Parathyroid adenoma (tissue), 2 donors: ENCODE measurements at regions not wholly inside any gene's neighbourhood (a gene's known extent, or its start where the extent isn't known, plus 50 kb on each side); places are given as distances from the start of the nearest gene placed in this dataset.

Source experiments
- H2AFZ ChIP-seq: fragments of 300-600 bp; sonication (generic); one replicate; pipeline ENCODE4 v1.7.0; 2017; ENCODE audit warnings: antibody characterized with exemption, mild to moderate bottlenecking
- H3K27ac ChIP-seq: fragments of 300-600 bp; sonication (generic); one replicate; pipeline ENCODE4 v1.7.0; 2017
- H3K27me3 ChIP-seq: fragments of 300-600 bp; sonication (generic); one replicate; pipeline ENCODE4 v1.7.0; 2017; ENCODE audit warnings: low read length; ENCODE audit not compliant: control insufficient read depth, insufficient read depth
- H3K36me3 ChIP-seq: fragments of 300-600 bp; sonication (generic); one replicate; pipeline ENCODE4 v1.7.0; 2017; ENCODE audit warnings: low read length; ENCODE audit not compliant: control insufficient read depth, insufficient read depth
- H3K4me1 ChIP-seq: fragments of 300-600 bp; sonication (generic); one replicate; pipeline ENCODE4 v1.7.0; 2017; ENCODE audit warnings: control low read depth
- H3K4me2 ChIP-seq: fragments of 300-600 bp; sonication (generic); one replicate; pipeline ENCODE4 v1.7.0; 2017; ENCODE audit warnings: low read length
- H3K4me3 ChIP-seq: fragments of 300-600 bp; sonication (generic); one replicate; pipeline ENCODE4 v1.7.0; 2017; ENCODE audit warnings: low read depth, low read length
- H3K79me2 ChIP-seq: fragments of 300-600 bp; sonication (generic); one replicate; pipeline ENCODE4 v1.7.0; 2017; ENCODE audit warnings: control low read depth
- H3K9ac ChIP-seq: fragments of 300-600 bp; sonication (generic); one replicate; pipeline ENCODE4 v1.7.0; 2017; ENCODE audit warnings: mild to moderate bottlenecking
- H3K9me3 ChIP-seq: fragments of 300-600 bp; sonication (generic); one replicate; pipeline ENCODE4 v1.7.0; 2017; ENCODE audit warnings: low read length; ENCODE audit not compliant: control insufficient read depth
- TF ChIP-seq, protein P1 (sequence below): fragments of 300-600 bp; sonication (generic); IDR thresholded peaks from one replicate; pipeline ENCODE4 v1.7.0; 2017; ENCODE audit warnings: antibody characterized with exemption, mild to moderate bottlenecking
- donor health status: primary hyperparathyroidism.

DNA sequence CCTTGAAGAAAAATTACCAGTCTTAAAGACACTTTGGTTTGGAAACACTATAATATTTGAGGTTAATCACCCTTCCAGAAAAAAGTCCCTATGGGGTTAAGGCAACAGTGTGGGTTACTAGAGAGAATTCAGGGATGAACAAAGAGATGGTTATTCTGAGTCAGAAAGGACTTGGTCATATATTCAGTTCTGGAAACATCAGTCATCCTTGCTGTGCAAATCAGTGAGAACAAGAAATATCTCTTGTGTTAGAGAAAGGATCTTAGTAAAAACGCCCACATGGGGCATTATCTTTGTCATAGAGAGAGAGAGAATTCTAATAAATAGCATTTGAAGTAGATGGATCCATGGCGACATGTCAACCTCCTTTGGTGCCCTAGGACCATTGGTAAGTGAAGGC lies 59.4 kb upstream of the E2F7 start:
- no peaks in the 10 kb centered on the region for H3K27me3 ChIP-seq
- no peak overlapping the region for H3K4me3 ChIP-seq
- no peak overlapping the region for H3K4me2 ChIP-seq
- H3K36me3 ChIP-seq, result no peaks in the 10 kb centered on the region
- no peak overlapping the region for H3K9ac ChIP-seq
- TF ChIP-seq, protein P1, sequence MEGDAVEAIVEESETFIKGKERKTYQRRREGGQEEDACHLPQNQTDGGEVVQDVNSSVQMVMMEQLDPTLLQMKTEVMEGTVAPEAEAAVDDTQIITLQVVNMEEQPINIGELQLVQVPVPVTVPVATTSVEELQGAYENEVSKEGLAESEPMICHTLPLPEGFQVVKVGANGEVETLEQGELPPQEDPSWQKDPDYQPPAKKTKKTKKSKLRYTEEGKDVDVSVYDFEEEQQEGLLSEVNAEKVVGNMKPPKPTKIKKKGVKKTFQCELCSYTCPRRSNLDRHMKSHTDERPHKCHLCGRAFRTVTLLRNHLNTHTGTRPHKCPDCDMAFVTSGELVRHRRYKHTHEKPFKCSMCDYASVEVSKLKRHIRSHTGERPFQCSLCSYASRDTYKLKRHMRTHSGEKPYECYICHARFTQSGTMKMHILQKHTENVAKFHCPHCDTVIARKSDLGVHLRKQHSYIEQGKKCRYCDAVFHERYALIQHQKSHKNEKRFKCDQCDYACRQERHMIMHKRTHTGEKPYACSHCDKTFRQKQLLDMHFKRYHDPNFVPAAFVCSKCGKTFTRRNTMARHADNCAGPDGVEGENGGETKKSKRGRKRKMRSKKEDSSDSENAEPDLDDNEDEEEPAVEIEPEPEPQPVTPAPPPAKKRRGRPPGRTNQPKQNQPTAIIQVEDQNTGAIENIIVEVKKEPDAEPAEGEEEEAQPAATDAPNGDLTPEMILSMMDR, result no peak
- no peak overlapping the region for H3K27ac ChIP-seq
- H3K9me3 ChIP-seq, result no peaks in the 10 kb centered on the region
- no peaks in the 10 kb centered on the region for H3K79me2 ChIP-seq
- H2AFZ ChIP-seq, result no peak overlapping the region
- H3K4me1 ChIP-seq, result no peaks in the 10 kb centered on the region

DNA sequence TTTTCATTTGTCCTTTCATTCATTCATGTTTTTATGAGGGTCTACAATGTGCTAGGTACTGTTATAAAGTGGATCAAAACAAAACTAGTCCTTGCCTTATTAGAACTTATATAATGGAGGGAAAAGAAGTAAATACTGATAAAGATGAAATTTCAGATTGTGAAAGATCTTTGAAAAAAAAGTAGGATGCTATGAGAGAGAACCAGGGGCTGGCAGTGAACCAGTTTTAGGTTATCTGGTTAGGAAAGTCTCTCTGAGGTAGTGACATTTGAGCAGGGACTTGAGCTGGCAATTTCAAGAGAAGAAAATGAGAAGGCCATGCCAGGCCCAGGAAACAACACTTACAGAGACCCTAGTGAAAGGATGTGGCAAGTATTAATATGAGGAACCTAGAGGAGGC lies 57.3 kb upstream of the E2F7 start:
- TF ChIP-seq, protein P1, result no peak
- Histone ChIP-seq H3K79me2 (no peaks in the 10 kb centered on the region), H3K9me3 (no peaks in the 10 kb centered on the region), H2AFZ (no peak overlapping the region), H3K36me3 (no peaks in the 10 kb centered on the region), H3K4me1 (no peaks in the 10 kb centered on the region), H3K9ac (no peak overlapping the region), H3K4me2 (no peak overlapping the region), H3K27me3 (no peaks in the 10 kb centered on the region), H3K4me3 (no peak overlapping the region), H3K27ac (no peak overlapping the region)

DNA sequence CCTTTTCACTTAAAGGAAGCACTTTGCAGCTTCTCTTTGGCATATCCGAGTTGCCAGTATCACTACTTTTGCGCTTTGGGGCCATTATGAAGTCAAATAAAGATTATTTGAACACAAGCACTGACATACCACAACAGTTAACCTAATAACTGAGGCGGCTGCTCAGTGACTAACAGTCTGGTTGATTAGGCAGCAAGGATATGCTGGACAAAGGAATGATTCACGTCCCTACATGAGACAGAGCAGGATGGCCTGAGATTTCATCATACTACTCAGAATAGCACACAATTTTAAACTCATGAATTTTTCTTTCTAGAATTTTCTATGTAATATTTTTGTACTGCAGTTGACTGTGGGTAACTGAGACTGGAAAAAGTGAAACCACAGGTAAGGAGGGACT lies 56.9 kb upstream of the E2F7 start:
- Histone ChIP-seq H3K4me1 (no peaks in the 10 kb centered on the region), H3K79me2 (no peaks in the 10 kb centered on the region), H3K9me3 (no peaks in the 10 kb centered on the region), H3K4me2 (no peak overlapping the region), H2AFZ (no peak overlapping the region), H3K4me3 (no peak overlapping the region), H3K27ac (no peak overlapping the region), H3K27me3 (no peaks in the 10 kb centered on the region), H3K9ac (no peak overlapping the region), H3K36me3 (no peaks in the 10 kb centered on the region)
- TF ChIP-seq, protein P1, result no peak

DNA sequence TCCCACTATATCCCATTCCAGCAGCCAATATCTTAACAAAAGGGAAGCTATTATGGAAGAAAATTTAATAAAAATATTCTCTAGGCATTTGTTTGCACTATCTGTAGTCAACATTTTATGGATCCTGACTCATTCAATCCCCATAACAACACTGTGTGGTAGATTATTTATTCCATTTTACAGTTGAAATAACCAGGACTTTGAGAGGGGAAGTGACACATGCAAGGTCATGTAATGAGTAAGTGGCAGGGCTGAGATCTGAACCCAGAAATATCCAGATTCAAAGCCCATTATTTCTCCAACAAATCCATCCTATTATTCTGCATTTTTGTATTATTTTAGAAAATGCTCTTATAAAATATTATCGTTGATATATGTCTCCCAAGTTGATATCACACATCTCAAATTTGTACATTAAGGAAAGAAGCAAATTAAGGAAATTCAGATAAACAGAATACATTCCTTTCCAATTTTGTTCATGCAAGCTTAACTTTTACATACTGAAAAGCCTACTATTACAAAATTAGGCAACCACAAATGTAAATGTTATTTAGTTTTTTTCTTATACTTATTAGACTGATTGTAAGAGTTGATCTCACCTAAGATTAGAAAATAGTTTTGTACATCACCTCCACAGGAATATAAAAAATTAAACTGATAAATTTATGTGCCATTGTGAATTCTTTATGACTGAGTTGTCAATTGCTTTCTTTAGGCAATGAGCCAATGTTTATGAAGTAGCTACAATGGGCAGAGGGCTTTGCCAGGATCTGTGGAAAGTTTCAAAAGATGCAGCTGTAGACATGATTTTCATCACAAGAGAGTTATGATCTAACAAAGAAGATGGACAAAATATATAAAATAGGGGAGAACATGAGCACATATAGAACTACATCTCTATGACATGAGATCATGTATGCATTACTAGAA lies 55.1 kb upstream of the E2F7 start:
- H2AFZ ChIP-seq, result no peak overlapping the region
- TF ChIP-seq, protein P1, result no peak
- H3K36me3 ChIP-seq, result no peaks in the 10 kb centered on the region
- no peak overlapping the region for H3K4me3 ChIP-seq
- no peak overlapping the region for H3K4me2 ChIP-seq
- H3K27ac ChIP-seq, result no peak overlapping the region
- no peaks in the 10 kb centered on the region for H3K4me1 ChIP-seq
- H3K79me2 ChIP-seq, result no peaks in the 10 kb centered on the region
- H3K27me3 ChIP-seq, result no peaks in the 10 kb centered on the region
- H3K9me3 ChIP-seq, result no peaks in the 10 kb centered on the region
- H3K9ac ChIP-seq, result no peak overlapping the region

DNA sequence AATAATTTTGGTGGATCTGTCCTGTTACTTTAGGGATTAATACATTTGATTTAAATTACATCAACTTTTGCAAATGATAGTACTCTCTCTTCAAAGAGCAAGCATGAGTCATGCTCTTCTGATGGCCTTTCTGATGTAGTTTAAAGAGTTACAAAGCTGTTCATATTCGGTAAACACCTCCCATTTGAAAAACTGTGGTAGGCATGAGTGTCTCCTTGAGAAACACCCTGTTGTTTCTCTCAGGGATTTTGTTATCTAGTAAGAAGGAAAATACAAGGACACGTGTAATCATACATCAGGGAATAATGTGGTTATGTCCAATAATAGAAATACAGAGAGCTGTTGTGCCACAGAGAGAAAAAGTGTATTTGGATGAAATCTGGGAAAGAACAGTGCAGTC lies 53.3 kb upstream of the E2F7 start:
- Histone ChIP-seq H3K36me3 (no peaks in the 10 kb centered on the region), H3K4me2 (no peak overlapping the region), H3K9ac (no peak overlapping the region), H3K27ac (no peak overlapping the region), H3K9me3 (no peaks in the 10 kb centered on the region), H3K27me3 (no peaks in the 10 kb centered on the region), H3K79me2 (no peaks in the 10 kb centered on the region), H3K4me1 (no peaks in the 10 kb centered on the region), H3K4me3 (no peak overlapping the region), H2AFZ (no peak overlapping the region)
- TF ChIP-seq, protein P1, result no peak
